SK-N-SH treated with all-trans-retinoic acid at 6 μM for 48 hours (cell line): ENCODE measurements at regions not wholly inside any gene's neighbourhood (a gene's known extent, or its start where the extent isn't known, plus 50 kb on each side); places are given as distances from the start of the nearest gene placed in this dataset.
"Not testable (repeated sequence)": the region's sequence is repeated elsewhere in the genome, so short reads cannot be mapped to it uniquely, and the experiment has no call there.

ENCODE experiments used
- ATAC-seq: fragments of 200-7000 bp; cut with Tn5 transposase; 3 replicates; pipeline ENCODE4 v1.9.1; 2020; ENCODE audit warnings: mild to moderate bottlenecking, moderate library complexity
- ARNTL ChIP-seq: fragments of 450-650 bp; formaldehyde crosslinking; IDR thresholded peaks from 2 replicates; pipeline ENCODE4 v1.5.0; 2020; ENCODE audit warnings: low read depth, mild to moderate bottlenecking, moderate library complexity, borderline replicate concordance
- BACH2 ChIP-seq: fragments of 250-450 bp; sonication (Bioruptor Pico); IDR thresholded peaks from 2 replicates; pipeline ENCODE4 v1.9.0; 2021; ENCODE audit warnings: mild to moderate bottlenecking, borderline replicate concordance
- CSDC2 ChIP-seq: fragments of 250-450 bp; sonication (Bioruptor Pico); IDR thresholded peaks from 2 replicates; pipeline ENCODE4 v1.5.0; 2020; ENCODE audit warnings: mild to moderate bottlenecking, moderate library complexity
- ESRRG ChIP-seq: fragments of 250-450 bp; sonication (Bioruptor Pico); IDR thresholded peaks from 2 replicates; pipeline ENCODE4 v1.6.1; 2021; ENCODE audit warnings: mild to moderate bottlenecking
- GLIS3 ChIP-seq: fragments of 250-450 bp; sonication (Bioruptor Pico); IDR thresholded peaks from 2 replicates; pipeline ENCODE4 v1.5.0; 2020; ENCODE audit warnings: mild to moderate bottlenecking, moderate library complexity
- ISL1 ChIP-seq: fragments of 250-450 bp; sonication (Bioruptor Pico); IDR thresholded peaks from 2 replicates; pipeline ENCODE4 v2.1.2; 2022; ENCODE audit warnings: mild to moderate bottlenecking, moderate library complexity
- OSR1 ChIP-seq: fragments of 250-450 bp; sonication (Bioruptor Pico); IDR thresholded peaks from 2 replicates; pipeline ENCODE4 v1.8.0; 2022; ENCODE audit warnings: moderate library complexity, mild to moderate bottlenecking, inconsistent platforms
- PPARA ChIP-seq: fragments of 250-450 bp; sonication (Bioruptor Pico); IDR thresholded peaks from 2 replicates; pipeline ENCODE4 v1.5.0; 2020; ENCODE audit warnings: mild to moderate bottlenecking, borderline replicate concordance
- RARB ChIP-seq: fragments of 250-450 bp; sonication (Bioruptor Pico); IDR thresholded peaks from 2 replicates; pipeline ENCODE4 v1.8.0; 2021; ENCODE audit warnings: mild to moderate bottlenecking, moderate library complexity
- SNAI2 ChIP-seq: fragments of 250-450 bp; sonication (Bioruptor Pico); IDR thresholded peaks from 2 replicates; pipeline ENCODE4 v1.5.0; 2020; ENCODE audit warnings: mild to moderate bottlenecking, moderate library complexity
- TCF4 ChIP-seq: fragments of 250-450 bp; sonication (Bioruptor Pico); IDR thresholded peaks from 2 replicates; pipeline ENCODE4 v1.8.0; 2021; ENCODE audit warnings: mild to moderate bottlenecking, moderate library complexity, borderline replicate concordance
- TOX ChIP-seq: fragments of 250-450 bp; sonication (Bioruptor Pico); IDR thresholded peaks from 2 replicates; pipeline ENCODE4 v1.8.0; 2021; ENCODE audit warnings: mild to moderate bottlenecking, moderate library complexity, borderline replicate concordance
- ZC3H10 ChIP-seq: fragments of 250-450 bp; sonication (Bioruptor Pico); IDR thresholded peaks from 2 replicates; pipeline ENCODE4 v1.5.1; 2021; ENCODE audit warnings: mild to moderate bottlenecking, moderate library complexity
- ZFP3 ChIP-seq: fragments of 250-450 bp; sonication (Bioruptor Pico); IDR thresholded peaks from 2 replicates; pipeline ENCODE4 v1.5.0; 2020; ENCODE audit warnings: mild to moderate bottlenecking, moderate library complexity
- ZFP30 ChIP-seq: fragments of 450-650 bp; formaldehyde crosslinking; IDR thresholded peaks from 2 replicates; pipeline ENCODE4 v1.5.0; 2022; ENCODE audit warnings: mild to moderate bottlenecking, moderate library complexity
- ZNF565 ChIP-seq: fragments of 450-650 bp; formaldehyde crosslinking; conservative IDR thresholded peaks from 2 replicates; pipeline ENCODE4 v1.5.0; 2020; ENCODE audit warnings: low read depth, mild to moderate bottlenecking, moderate library complexity
- ZNF70 ChIP-seq: fragments of 450-650 bp; formaldehyde crosslinking; IDR thresholded peaks from 2 replicates; pipeline ENCODE4 v1.5.0; 2020; ENCODE audit warnings: mild to moderate bottlenecking, moderate library complexity
- ZNF8 ChIP-seq: fragments of 450-650 bp; formaldehyde crosslinking; IDR thresholded peaks from 2 replicates; pipeline ENCODE4 v1.5.0; 2020; ENCODE audit warnings: mild to moderate bottlenecking, moderate library complexity
- TF ChIP-seq, protein P1 (sequence below): fragments of 250-450 bp; sonication (Bioruptor Pico); IDR thresholded peaks from 2 replicates; pipeline ENCODE4 v1.5.1; 2021; ENCODE audit warnings: mild to moderate bottlenecking, moderate library complexity
- TF ChIP-seq, protein P2 (sequence below): fragments of 250-450 bp; sonication (Bioruptor Pico); IDR thresholded peaks from 2 replicates; pipeline ENCODE4 v1.5.1; 2020; ENCODE audit warnings: low read depth, mild to moderate bottlenecking, moderate library complexity

DNA sequence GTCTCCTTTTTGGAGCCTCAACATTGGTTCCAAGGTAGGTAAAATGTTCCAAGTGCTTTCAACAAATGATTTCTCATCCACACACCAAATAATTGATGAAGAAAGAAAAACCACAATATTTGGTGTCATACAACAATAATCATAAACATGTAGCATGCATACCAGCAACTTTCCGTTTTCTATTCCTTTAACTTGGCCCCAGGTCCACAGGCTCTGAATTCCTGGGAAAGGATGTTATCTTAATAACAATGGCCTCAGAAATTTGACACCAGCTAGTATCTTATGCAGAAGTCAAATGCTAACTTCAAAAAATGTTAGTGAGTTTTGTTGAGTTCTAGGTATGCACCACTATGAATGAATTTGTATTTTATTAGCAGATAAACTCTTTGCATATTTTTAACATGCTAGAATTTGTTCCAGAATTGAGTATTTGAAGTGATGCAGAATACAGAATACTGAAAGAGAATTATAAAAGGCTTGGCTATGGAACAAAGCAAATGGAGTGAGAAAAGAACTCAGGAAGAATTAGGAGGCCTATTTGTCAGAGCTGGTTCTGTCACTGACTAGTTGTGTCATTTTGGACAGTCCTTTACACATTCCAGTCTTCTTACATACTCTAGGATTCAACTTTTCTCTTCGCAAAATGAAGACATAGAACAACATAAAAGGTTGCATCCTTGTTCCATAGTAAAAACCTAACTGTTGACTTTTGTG, 435.3 kb upstream of the TNC start:
- TF ChIP-seq TCF4 (no peak), TOX (CRISPR knock-in tag) (no peak), ISL1 (CRISPR knock-in tag) (no peak), SNAI2 (CRISPR knock-in tag) (no peak), ARNTL (no peak), ZFP3 (CRISPR knock-in tag) (no peak)
- TF ChIP-seq, protein P1, sequence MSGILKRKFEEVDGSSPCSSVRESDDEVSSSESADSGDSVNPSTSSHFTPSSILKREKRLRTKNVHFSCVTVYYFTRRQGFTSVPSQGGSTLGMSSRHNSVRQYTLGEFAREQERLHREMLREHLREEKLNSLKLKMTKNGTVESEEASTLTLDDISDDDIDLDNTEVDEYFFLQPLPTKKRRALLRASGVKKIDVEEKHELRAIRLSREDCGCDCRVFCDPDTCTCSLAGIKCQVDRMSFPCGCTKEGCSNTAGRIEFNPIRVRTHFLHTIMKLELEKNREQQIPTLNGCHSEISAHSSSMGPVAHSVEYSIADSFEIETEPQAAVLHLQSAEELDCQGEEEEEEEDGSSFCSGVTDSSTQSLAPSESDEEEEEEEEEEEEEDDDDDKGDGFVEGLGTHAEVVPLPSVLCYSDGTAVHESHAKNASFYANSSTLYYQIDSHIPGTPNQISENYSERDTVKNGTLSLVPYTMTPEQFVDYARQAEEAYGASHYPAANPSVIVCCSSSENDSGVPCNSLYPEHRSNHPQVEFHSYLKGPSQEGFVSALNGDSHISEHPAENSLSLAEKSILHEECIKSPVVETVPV (CRISPR knock-in tag), result no peak
- ATAC-seq, result no peak

DNA sequence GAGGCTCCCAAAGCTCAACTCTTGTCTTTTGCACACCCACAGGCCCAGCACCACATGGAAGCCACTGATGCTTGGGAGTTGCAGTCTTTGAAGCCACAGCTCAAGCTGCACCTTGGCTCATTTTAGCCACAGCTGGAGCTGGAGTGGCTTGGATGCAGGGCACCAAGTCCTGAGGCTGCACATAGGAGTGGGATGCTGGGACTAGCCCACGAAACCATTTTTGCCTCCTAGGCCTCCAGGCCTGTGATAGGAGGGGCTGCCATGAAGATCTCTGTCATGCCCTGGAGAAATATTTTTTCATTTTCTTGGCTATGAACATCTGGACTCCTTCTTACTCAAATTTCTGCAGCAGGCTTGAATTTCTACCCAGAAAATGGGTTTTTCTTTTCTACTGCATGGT, 438.5 kb upstream of the TNC start:
- TF ChIP-seq OSR1 (CRISPR knock-in tag) (no peak), TOX (CRISPR knock-in tag) (no peak), GLIS3 (no peak), ISL1 (CRISPR knock-in tag) (no peak), ZFP30 (CRISPR knock-in tag) (no peak), SNAI2 (CRISPR knock-in tag) (no peak), ZC3H10 (CRISPR knock-in tag) (no peak), BACH2 (CRISPR knock-in tag) (no peak), ESRRG (CRISPR knock-in tag) (no peak), CSDC2 (CRISPR knock-in tag) (no peak), ZNF8 (CRISPR knock-in tag) (no peak), ZNF70 (no peak), TCF4 (no peak), RARB (CRISPR knock-in tag) (no peak)
- TF ChIP-seq, protein P2, sequence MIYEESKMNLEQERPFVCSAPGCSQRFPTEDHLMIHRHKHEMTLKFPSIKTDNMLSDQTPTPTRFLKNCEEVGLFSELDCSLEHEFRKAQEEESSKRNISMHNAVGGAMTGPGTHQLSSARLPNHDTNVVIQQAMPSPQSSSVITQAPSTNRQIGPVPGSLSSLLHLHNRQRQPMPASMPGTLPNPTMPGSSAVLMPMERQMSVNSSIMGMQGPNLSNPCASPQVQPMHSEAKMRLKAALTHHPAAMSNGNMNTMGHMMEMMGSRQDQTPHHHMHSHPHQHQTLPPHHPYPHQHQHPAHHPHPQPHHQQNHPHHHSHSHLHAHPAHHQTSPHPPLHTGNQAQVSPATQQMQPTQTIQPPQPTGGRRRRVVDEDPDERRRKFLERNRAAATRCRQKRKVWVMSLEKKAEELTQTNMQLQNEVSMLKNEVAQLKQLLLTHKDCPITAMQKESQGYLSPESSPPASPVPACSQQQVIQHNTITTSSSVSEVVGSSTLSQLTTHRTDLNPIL (CRISPR knock-in tag), result no peak
- TF ChIP-seq, protein P1 (CRISPR knock-in tag), result no peak
- TF ChIP-seq, all 23 proteins: peak for 0
- ATAC-seq, result no peak

DNA sequence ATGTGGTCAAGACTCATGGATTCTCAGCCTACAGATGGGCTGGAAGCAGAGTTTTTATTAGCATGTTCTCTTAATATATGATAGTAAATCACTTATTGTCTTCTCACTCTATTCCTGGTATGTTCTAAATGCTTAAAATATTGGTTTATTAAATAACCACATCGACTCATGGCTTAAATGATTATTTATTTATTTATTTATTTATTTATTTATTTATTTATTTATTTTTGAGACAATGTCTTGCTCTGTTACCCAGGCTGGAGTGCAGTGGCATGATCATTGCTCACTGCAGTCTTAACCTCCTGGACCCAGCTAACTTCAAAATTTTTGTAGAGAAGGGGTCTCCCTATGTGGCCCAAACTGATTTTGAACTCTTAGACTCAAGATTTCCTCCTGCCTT, 457.2 kb upstream of the TNC start:
- ATAC-seq, result no peak
- TF ChIP-seq ZNF70 (no peak), OSR1 (CRISPR knock-in tag) (no peak), ZNF565 (no peak), GLIS3 (no peak), BACH2 (CRISPR knock-in tag) (no peak), ZNF8 (CRISPR knock-in tag) (no peak), ESRRG (CRISPR knock-in tag) (no peak)

DNA sequence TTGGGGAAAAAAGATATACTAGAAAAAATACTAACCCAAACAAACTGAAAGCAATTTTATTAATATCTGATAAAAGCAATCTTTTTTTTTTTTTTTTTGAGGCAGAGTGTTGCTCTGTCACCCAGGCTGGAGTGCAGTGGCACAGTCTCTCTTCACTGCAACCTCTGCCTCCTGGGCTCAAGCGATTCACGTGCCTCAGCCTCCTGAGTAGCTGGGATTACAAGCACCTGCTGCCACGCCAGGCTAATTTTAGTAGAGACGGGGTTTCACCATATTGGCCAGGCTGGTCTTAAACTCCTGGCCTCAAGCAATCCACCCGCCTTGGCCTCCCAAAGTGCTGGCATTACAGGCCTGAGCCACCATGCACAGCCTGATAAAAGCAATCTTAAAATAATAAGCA, 467.5 kb upstream of the TNC start:
- not testable (repeated sequence) for ATAC-seq

DNA sequence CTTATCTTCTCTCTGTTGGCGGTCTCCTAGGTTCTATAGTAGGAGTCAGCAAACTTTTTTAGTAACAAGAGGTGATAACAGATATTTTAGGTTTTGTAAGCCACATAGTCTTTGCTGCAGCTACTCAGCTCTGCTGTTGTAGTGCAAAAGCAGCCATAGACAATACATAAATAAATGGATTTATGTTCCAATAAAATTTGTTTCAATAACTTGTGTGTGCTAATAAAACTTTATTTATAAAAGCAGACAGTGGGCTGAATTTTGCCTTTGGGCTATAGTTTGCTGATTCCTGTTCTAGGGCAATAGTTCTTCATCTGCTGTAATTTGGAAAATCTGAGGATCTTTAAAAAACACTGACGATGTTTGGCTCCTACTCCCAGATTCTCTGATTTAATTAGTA, 469.4 kb upstream of the TNC start:
- TF ChIP-seq PPARA (CRISPR knock-in tag) (no peak), ZNF565 (no peak), TOX (CRISPR knock-in tag) (no peak), ZFP3 (CRISPR knock-in tag) (no peak), ZFP30 (CRISPR knock-in tag) (no peak), TCF4 (no peak)

DNA sequence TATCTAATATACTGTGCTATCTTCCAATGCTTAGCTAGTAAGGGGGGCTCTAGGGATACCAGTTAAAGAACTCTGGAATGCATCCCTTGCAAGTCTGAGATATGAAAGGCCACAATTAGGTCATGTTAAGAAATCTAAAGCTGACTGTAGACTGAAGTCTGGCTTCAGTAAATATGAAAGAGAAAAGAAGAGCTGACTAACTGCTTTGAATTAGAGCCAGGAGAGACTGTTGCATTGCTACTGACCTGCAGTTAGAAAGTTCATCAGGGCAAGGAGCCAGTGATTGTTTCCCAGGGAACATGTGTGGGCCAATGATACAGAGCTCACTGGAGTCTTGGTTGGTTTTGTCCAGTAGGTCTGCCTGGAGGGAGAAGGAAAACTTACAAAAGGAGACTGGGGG, 472.1 kb upstream of the TNC start:
- peak; percentile 64 for TF ChIP-seq ISL1 (CRISPR knock-in tag)
- no peak for TF ChIP-seq ZNF565
- ATAC-seq, result peak; percentile 39

More for the DNA sequence above, 469.4 kb upstream of the TNC start:
- ATAC-seq, result no peak

DNA sequence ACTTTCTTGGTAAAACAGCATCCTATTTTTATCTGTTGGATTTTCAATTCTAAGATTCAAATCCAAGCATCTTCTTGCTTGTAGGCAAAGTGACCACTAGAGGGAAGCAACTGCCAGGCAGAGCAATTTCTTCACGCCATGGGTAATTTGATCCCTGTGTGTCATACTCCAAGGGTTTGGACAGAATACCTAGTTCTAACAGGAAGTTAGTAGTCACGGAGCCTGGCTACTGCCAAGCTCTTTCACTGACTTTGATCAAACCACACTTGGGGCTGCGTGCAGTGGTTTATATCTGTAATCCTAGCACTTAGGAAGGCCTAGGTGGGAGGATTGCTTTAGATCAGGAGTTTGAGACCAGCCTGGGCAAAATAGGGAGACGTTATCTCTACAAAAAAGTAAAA, 473.6 kb upstream of the TNC start:
- TF ChIP-seq ESRRG (CRISPR knock-in tag) (no peak), ISL1 (CRISPR knock-in tag) (peak; percentile 35; the same call in 1 of the 2 replicates), TCF4 (no peak), ZNF565 (no peak), CSDC2 (CRISPR knock-in tag) (0 out of 2 replicates have a peak, but pooled peaks have one; percentile 40)
- TF ChIP-seq, protein P2 (CRISPR knock-in tag), result no peak
- TF ChIP-seq, protein P1 (CRISPR knock-in tag), result no peak
- TF ChIP-seq, all 23 proteins: peak for 2
- peak; percentile 82 for ATAC-seq
